Suppressor macrophage (primary cell): ENCODE measurements at regions not wholly inside any gene's neighbourhood (a gene's known extent, or its start where the extent isn't known, plus 50 kb on each side); places are given as distances from the start of the nearest gene placed in this dataset.
"Not testable (repeated sequence)": the region's sequence is repeated elsewhere in the genome, so short reads cannot be mapped to it uniquely, and the experiment has no call there.

Experiments
- DNase-seq, 4 experiments: peaks; one replicate each; pipeline ENCODE4 v3.0.0-alpha.2; 2020 to 2022

DNA sequence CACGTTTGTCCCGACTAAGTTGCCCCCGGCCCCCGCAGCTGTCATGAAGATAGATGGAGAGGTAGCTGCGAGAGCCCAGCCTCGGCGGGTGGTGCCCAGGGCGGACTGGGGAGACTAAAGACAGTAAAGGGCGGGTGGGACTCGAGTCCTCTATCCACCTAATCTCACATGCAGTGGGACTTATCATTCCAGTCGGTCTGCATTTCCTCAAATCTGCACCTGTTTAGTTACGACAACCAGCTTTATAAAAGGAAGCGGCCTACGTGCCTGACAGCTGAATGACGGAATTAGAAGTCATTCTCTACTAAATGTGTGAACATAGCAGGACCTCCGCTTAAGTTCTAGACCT, 109.8 kb upstream of the EGLN3 start:
- peak in 3 of 4 experiments; percentile 29 to 31 (median 30) for DNase-seq

DNA sequence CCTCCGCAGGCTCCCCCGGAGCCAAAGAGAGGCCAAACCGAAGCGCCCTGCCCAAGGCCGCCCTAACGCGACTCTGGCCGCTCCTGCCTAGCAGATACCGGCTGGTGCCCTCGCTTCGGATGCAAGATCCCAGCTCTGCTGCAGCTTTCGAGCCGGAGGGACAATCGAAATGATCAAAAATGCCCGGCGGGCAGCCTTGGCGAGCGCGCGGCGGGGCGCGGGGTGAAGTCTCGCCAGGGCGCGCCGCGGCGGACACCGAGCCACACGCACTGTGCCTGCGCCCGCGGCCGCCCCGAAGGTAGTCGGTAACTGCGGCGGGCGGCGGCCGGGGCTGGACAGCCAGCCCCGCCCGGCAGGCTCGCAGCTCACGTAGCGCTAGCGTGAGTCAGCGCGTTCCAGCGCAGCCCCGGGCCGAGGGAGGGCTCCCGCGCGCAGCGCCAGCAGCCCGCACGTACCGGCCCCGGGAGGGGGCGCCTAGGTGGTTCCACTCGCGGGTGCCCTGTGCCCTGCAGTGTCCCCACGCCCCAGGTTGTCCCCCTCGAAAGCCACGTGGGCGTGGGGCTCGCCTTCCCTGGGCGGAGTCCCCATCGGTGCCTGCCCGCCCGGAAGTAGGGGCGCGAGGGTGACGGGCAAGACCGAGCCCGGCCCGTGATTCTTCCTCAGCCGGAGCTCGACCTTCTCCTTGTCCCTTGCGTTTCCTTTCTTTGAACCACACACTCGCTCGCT, 109.2 kb upstream of the EGLN3 start:
- peak; percentile 65 to 87 (median 76) for DNase-seq

DNA sequence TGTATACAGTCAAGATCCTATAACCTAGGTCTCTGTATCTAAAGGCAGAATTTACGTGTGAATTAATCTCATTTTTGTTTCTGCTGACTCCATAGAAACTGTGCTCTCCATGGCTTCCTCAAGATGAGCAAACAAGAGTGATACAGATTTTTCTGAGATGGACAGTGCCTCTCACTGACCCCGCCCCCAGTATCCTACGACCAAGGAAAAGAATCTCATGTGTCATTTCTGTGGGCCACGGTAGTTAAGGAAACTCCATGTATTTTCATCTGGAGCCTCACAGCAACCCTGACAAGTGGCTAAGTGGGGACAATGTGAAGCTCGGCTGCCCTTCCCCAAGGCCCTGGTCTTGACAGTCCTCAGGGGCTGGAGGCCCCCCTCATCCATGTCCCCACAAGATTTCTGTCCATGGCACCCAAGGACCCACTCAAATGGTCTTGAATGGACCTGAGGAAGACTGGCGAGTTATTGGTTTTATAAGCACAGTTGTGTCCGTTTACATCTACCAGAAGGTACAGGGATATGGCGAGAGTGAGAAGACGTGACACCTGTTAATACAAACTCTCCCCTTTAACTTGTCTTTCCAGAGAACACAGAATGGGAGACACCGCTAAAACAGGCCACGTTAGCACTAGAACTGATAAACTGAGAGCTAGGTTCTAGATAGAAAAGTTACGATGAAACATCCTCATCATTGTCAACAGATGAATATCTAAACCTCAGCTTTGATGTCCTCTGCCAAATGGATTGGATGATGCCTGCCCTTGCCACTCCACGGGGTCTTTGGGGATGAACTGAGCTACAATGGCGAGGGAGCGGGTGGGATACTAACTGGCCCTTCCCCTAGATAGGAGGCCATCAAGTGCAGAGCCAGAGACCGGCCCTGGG, 108.4 kb upstream of the EGLN3 start:
- DNase-seq: no peak

DNA sequence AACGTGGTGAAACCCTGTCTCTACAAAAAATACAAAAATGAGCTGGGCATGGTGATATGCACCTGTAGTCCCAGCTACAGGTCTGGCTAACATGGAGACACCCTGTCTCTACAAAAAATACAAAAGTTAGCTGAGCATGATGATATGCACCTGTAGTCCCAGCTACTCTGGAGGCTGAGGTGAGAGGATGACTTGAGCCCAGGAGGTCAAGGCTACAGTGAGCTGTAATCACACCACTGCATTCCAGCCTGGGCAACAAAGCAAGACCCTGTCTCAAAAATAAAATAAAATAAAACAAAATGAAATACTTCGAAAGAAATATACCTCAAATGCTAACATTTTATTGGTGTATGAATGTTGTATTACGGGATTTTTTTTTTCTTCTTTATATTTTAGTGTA, 107.6 kb upstream of the EGLN3 start:
- DNase-seq: no peak

DNA sequence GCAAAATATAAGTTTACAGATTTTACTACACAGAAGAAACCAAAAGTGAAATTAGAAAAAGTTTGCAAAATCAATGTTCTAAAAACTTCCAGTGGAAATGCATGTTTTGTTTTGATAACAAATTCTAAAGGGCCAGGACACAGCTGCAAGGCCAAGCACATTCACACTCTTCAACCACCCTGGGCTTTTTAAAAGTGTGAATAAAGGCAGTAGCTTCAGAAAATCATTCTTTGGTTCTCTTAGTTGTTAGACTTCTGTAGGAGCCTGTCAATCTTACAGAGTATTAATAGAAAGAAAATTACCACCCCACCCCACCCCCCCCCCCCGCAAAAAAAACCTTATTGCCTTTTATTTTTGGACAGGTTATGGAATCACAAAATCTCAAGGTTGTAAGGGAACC, 105.2 kb upstream of the EGLN3 start:
- DNase-seq: no peak

DNA sequence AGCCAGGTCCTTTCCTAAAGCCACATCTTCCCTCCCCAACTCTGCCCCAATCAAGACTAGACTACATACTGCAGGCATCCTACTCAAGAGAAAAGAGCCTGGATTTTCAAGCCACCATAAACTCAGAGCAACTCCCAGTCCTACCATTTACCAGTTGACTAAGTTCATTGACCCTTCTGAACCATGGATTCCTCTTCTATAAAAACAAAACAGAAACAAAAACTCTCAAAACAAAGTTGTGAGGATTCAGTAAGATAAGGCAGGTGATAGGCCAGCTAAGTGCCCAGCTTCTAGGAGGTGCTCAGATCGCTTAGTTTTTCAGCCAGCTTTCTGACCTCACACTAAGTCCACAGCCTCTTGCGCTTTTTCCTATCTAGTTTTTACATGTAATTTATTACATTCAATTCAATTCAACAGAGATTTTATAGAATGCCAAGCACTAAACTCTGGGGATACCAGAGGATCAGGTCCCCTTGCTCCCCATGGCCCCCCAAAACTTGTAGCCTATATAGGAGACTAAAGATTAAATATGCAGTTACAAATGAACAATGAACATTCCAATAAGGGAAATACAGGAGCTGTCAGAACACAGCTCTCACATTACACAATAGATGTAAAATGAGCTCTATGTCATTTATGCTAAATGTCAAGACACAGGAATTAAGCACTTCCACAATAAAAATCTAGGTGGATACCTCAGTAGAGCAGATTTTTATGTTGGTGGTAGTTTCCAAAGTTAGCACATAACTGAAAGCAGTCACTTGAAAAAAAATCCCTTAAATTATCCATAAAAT, 104.5 kb upstream of the EGLN3 start:
- DNase-seq: peak in 1 of 4 experiments; percentile 5

DNA sequence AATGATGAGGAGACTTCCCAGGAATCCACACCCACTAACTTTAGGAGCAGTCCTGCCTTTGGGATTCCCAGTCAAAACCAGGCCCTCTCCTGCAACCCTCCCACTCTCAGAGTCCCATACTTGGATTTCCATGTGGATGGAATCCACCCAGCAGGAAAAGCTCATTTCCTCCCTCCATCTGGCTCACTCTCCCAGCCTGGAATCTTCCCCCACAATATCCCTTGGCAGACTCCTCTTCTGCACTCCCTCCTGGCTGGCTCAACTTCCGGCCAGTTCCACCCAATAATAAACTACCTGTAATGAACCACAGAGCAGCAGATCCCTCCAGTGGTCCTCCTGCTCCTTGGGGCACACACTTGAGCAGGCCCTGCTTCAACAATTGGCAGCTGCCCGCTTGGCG, 102.8 kb upstream of the EGLN3 start:
- DNase-seq: no peak

DNA sequence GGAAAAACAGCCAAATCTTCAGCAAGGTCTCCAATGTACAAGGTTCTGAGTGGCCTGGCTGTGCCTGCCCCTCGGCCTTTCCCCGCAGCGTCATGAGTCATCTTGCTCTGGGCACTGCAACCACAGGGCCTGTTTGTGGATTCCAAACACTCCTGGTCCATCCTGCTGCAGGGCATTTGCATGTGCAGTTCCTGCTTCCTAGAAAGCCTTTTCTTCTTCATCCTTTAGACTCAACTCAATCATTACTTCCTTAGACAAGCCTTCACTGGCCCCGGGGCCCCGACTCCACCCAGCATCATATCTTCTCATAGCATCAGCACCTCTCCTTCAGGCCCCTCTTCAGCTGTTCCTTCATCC, 101.8 kb upstream of the EGLN3 start:
- no peak for DNase-seq

DNA sequence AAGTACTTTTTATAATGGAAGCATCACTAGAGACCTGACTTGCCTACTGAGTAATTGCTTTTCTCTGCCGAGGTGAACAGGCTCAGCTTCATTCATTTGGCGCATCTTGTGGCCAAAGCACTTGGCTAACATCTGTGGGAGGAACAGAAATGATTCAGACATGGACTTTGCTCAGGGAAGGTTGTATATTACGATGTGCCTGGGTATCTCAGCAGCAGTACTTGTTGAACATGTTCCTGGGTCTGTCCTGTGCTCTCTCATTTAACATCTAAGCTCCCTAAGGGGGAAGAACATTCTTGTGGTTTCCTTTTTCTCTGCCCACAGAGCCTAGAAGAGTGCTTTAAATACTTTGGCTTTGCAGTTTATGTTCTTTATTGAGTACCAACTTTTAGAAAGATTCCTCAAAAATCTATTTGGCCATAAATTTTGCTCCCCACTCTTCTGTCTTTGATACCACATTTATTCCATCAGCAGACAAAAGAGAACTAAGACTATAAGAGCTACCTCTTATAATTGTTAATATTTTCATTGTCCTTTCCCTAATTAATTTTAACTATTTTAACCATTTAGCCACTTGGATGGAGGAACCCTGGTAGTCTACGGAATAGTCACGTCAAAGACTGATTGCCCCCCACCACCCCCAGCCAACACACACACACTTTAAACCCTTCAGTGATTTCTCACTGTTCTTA, 101.2 kb upstream of the EGLN3 start:
- DNase-seq: peak; percentile 5 to 42 (median 20)

DNA sequence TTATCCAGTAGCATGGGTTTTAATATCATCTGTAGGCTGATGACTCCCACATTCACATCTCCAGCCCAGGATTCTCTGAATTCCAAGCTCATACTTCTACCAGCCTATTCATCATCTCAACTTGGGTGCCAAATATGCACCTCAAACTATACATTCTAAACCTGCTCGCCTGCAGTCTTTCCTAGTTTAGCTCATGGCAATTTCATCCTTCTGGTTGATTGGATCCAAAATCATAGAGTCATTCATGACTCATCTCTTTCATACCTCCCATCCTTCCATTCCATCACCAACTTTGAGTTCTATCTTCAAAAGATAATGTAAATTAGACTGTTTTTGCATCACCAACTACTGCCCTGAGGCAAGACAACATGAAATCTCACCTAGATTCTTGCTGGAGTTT, 99.7 kb upstream of the EGLN3 start:
- no peak for DNase-seq

DNA sequence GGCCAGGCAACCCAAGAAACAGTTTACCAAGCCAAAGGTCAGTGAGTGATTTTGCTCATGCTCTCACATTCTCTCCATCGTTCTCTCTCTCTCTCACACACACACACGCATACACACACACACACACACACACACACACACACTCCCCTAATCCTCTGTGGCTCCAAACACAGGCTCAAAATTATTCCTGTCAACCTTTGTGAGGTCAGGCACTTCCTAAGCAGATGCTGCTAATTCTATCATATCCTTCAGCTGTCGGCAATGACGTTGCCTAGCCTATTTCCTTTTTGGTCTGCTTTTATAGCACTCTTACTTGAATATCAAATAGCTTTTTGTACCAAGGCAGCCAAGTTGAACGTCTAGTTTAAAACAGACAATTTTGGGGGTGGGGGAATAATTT, 98.9 kb upstream of the EGLN3 start:
- DNase-seq: no peak

DNA sequence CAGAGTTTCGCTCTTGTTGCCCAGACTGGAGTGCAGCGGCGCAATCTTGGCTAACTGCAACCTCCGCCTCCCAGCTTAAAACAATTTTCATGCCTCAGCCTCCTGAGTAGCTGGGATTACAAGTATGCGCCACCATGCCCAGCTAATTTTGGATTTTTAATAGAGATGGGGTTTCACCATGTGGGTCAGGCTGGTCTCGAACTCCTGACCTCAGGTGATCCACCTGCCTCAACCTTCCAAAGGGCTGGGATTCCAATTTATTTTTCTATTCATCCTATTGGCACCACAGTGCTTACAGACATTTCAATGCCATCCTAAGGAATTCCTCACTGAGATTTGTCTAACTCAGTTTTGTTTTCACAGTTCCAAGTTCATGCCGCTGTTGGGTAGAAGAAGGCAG, 98.3 kb upstream of the EGLN3 start:
- not testable (repeated sequence) for DNase-seq

DNA sequence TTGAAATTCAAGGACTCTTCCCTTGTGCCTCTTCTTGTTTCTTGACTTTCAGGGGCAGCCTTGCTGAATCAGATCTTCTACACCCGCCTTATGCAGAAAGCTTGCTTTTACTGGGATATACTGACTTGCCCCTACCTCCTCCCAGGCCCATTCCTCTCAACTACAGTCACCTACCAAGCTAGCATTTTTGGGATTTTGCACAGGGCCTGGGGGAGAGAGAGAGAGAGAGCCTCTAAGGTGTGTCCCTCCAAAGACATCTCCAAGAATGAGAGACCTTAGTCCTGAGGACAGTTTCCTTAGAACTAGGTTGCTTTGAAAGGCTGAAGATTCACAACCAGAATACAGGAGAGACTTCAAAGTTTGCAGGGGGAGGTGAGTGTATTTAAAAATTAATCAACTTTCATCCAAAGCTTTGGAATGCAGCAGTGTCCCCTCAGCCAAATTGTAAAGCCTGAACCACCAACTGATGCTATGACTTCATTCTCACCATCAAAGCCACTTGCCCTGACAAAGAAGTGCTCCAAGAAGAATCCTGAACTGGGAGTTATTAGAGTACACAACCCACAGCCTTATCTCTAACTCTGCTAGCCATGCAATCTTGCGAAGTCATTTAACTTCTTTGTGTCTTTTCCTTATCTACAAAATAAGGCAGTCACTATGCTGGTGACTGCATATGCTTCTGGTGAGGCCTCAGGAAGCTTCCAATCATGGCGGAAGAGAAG, 96.1 kb upstream of the EGLN3 start:
- DNase-seq: no peak

DNA sequence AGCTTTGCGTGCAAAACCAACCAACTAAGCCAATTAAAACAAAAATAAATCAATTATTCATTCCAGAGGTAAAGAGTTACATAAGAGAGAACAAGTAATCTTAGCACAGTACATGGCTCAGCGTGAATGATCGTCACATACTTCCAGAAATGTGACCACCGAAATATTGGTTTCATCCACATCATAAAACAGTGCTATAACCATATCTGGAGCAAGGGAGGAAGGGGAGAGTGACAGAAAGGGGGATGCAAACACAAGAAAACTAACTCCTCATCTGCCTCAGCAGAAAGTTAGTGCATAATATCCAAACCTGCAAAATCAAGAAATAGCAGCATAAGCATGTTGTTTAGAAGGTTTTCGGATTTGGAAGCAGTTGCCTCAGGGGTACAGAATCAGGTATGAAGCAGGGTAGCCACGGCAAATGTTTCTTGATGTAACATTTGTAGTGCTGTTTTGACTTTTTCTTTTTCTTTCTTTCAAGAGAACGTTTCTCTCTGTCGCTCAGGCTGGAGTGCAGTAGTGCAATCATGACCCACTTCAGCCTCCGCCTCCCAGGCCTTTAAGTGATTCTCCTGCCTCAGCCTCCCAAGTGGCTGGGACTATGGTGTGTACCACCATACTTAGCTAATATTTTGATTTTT, 93.9 kb upstream of the EGLN3 start:
- no peak for DNase-seq

DNA sequence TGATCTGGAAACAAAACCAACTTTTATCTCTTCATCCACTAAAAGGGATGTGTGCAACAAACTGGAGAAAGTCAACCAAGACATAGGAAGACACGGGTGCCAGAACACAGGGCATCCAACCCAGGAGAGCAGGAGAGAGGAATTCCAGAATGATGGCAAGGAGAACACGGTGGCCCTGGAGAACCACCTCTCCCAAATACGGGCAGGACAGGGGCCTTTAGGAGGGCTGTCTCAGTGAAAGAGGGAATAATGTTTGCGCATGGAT, 93.4 kb upstream of the EGLN3 start:
- DNase-seq: no peak

DNA sequence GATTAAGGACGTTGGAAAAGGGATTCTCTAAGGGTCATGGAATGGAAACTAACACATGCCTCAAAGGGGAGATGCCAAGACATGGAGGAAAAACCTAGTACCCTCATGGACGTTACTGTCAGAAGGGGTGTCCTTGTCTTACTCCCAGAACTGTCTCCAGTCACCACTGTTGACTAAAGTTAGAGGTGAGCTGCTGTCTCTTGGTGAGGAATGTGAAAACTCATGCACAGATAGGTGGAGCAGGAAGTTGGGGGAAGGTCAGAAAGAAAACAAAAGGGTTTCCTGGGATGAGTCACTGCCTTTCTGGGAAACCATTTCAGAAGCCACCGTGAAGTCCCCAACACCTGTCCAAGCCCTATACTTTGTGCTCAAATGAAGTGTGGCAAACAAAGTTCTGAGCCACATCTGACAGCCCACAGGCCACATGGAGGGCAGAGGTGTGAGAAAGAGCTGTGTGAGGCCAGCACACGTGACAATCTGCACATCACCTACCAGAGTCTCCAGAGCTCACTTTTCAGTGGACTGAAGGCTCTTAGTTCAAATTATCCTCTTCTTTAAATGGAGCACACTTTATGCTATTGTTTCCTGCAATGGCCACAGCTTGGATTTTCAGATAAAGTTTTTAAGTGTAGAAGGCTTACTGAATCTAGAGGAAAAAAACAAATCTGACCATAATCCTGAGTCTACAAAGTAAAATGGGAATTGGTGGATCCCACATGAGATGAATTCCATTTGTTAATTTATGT, 92.9 kb upstream of the EGLN3 start:
- DNase-seq: no peak

DNA sequence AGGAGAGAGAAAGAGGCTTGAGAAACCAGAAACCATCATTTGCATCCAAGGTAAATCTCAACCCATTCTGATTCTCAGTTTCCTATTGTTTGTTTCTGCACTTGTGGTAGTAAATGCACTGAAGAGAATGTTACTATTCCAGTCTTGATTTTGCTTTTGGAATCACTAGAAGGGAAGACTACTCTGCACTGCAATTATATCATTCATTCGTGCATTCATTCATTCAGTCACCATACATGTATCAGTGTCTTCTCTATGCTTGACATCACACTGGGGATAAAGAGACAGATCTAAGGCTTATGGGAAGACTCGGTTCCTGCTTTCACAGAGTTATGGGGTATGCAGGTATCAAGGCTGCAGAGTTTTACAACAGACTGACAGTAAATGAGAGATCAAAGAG, 90.3 kb upstream of the EGLN3 start:
- DNase-seq: no peak

DNA sequence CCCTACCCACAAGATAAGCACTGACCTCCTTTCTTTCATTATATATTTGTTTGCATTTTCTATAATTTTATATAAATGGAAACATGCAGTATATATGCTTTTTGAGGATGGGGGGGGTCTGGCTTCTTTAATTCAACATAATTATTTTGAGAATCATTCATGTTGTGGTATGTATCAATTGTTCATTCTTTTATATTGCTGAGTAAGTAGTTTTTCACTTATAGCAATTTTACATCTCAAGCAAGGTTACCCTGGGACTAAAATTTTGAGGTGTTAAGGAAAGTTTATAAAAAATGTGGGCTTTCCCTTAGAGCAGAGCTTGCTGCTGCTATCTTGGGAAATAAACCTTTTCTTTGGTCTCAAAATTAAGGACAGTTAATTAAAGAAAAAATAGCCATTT, 89.9 kb upstream of the EGLN3 start:
- no peak for DNase-seq

DNA sequence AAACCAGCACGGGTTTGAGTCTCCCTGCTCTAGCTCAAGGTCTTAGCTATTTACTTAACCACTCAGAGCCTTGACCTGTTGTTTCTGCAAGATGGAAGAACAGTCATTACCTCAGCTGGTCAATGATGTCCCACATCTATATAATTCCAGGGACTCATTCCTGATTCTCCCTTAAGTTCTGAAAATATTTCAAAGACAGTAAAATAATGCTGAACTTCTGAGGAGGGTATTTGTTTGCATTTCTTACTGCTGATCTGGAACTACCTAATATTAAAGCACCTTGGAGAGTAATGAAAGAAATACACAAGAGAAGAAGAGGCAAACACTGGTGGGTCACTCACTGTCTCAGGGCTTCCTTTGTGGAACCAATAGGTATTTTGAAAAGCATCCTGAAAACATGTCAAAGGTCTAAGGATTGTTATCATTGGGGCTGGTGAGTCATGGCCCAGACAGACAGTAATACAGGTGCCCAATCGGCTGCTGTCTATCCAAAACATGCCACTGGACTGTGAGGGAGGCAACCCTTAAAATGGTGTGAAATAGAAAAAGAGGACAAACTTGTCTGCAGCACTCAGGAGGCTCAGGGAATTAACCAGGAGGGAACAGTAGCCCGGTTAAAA, 88.7 kb upstream of the EGLN3 start:
- no peak for DNase-seq

DNA sequence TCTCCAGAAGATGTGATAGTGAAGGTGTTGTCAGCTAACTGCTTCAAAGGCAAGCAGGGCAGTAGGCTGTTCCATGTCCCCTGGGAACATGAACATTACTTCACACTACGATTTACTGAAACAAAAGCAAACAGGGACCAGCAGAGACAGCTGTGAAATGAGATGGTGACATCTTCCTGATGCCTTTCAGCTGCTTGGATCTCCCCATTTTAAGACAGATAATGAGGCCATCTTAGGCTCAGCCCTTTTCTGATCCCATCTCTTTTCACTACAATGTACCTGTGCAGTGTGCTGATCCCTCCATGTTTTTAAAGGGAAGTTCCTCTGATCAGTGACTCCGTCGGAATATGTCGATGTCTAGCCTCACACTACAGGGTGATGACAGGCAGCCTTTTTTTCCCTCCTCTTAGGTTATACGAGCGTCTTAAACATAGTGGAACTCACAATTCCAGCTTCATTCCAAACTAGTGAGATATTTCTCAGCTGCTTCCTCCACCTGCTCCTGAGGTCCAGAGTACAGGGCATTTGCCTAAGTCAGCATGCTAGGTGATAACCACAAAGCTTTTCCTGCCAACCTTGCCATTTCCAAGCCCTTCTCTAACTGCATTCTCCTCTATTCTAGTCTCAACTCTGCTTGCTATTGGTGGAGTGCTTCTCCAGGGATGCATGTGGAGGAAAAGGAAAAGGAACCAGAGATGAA, 87.6 kb upstream of the EGLN3 start:
- no peak for DNase-seq
